ENCODE measurements at regions not wholly inside any gene's neighbourhood (a gene's known extent, or its start where the extent isn't known, plus 50 kb on each side); places are given as distances from the start of the nearest gene placed in this dataset.

DNA sequence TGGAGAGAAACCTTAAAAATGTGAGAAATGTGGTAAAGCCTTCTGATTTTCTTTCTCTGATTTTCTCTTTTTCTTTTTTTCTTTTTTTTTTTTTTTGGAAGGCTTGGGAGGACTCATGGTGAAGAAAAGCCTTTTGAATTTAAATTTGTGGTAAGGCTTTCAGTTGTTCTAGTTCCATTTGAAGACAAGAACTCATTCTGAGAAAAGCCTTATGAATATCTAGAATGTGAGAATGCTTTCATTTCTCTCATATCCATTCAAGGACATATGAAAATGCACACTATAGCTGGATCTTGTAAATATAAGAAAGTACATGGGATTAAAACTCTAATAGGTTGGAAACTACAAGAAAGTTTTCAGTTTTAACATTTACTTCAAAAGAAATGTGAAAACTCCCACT is 1045.2 kb upstream of the NRXN1 start:
- Histone ChIP-seq H3K9me3 (no peaks in the 10 kb centered on the region), H3K4me1 (no peaks in the 10 kb centered on the region), H3K4me3 (no peak overlapping the region), H3K27me3 (no peaks in the 10 kb centered on the region), H3K27ac (no peak overlapping the region), H3K36me3 (no peaks in the 10 kb centered on the region)
- no peak for ATAC-seq
- TF ChIP-seq EP300 (IDR thresholded peaks at IDR 0.05) (no peak), CTCF (IDR thresholded peaks at IDR 0.05) (no peak), POLR2AphosphoS5 (IDR thresholded peaks at IDR 0.05) (no peak), POLR2A (IDR thresholded peaks at IDR 0.05) (no peak)

- TF ChIP-seq CTCF (IDR thresholded peaks at IDR 0.05), result no peak
- TF ChIP-seq POLR2A (IDR thresholded peaks at IDR 0.05), result no peak
- no peak for TF ChIP-seq EP300 (IDR thresholded peaks at IDR 0.05)
- TF ChIP-seq POLR2AphosphoS5 (IDR thresholded peaks at IDR 0.05), result no peak
- Histone ChIP-seq H3K27me3 (no peaks in the 10 kb centered on the region), H3K4me3 (no peak overlapping the region), H3K27ac (no peak overlapping the region), H3K4me1 (no peaks in the 10 kb centered on the region), H3K36me3 (no peaks in the 10 kb centered on the region), H3K9me3 (no peaks in the 10 kb centered on the region)
- no peak for ATAC-seq
- WGBS, 2 donors (ENCODE audit: low coverage in 1 of 2), result 86 to 87% methylated on average over 4 of the region's 4 CpGs
These were observed 1042.3 kb upstream of the NRXN1 start for GRCh38 chr2:52074130-52074719.

DNA sequence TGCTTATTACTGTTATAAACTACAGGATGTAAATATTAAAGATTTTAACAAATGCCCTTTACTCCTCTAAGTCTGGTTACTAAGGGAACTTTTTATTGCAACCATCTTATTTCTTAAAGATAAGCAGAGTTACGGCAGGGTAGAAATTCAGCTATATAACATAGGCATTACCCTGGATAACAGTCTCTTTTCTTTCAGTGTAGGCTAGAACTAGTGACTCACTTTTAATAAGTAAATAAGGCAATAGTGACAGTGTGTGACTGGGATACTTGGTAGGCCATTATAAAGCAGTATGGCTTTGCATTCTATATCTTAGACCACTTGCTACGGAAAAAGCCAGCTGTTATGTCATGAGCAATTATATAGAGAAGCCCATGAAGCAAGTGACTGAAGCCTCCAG is 1041.0 kb upstream of the NRXN1 start:
- Histone ChIP-seq H3K9me3 (no peaks in the 10 kb centered on the region), H3K4me1 (no peaks in the 10 kb centered on the region), H3K27ac (no peak overlapping the region), H3K27me3 (no peaks in the 10 kb centered on the region), H3K36me3 (no peaks in the 10 kb centered on the region), H3K4me3 (no peak overlapping the region)
- WGBS, 2 donors (ENCODE audit: low coverage in 1 of 2), result 57 to 76% methylated on average over 2 of the region's 2 CpGs
- no peak for ATAC-seq
- no peak for TF ChIP-seq CTCF (IDR thresholded peaks at IDR 0.05)
- TF ChIP-seq POLR2AphosphoS5 (IDR thresholded peaks at IDR 0.05), result no peak
- TF ChIP-seq EP300 (IDR thresholded peaks at IDR 0.05), result no peak
- no peak for TF ChIP-seq POLR2A (IDR thresholded peaks at IDR 0.05)

DNA sequence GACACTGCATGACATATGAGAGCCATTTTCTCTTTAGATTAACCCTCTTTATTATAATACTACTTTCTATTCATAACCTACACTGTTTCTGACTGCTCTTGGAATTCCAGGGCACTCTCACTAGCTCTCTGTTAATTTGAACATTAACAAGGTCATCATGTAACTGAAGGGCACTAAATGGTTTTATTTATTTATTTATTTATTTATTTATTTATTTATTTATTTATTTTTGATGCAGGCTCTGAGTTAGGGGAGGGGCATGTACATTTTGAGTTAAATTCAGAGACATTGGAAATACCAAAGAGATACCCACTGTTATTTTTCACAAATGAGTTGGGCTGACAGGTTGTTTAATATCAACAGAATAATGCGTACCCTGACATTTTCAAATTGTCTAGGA is 1038.7 kb upstream of the NRXN1 start:
- 92 to 100% methylated on average over 1 of the region's 1 CpG for WGBS, 2 donors (ENCODE audit: low coverage in 1 of 2)
- TF ChIP-seq EP300 (IDR thresholded peaks at IDR 0.05), result no peak
- no peak for TF ChIP-seq POLR2AphosphoS5 (IDR thresholded peaks at IDR 0.05)
- TF ChIP-seq CTCF (IDR thresholded peaks at IDR 0.05), result no peak
- TF ChIP-seq POLR2A (IDR thresholded peaks at IDR 0.05), result no peak
- H3K4me1 ChIP-seq, result no peaks in the 10 kb centered on the region
- H3K4me3 ChIP-seq, result no peak overlapping the region
- H3K27me3 ChIP-seq, result no peaks in the 10 kb centered on the region
- no peaks in the 10 kb centered on the region for H3K36me3 ChIP-seq
- no peak for ATAC-seq
- no peak overlapping the region for H3K27ac ChIP-seq
- no peaks in the 10 kb centered on the region for H3K9me3 ChIP-seq

DNA sequence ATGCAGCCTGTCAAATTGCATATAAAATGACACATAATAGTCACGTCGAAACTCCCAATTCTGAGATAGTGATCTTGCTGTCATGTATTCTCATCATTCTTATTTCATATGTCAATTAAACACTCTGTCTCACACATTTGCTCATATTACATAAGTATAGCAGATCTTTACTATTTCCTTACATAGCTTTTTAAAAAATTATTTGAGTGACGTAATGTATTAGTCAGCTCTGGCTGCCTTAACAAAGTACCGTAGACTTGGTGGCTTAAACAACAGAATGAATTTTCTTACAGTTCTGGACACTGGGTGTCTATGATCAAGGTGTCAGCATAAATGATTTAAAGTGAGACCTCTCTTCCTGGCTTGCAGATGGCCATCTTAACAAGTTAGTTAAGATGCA is 1032.3 kb upstream of the NRXN1 start:
- no peak overlapping the region for H3K4me3 ChIP-seq
- H3K4me1 ChIP-seq, result no peaks in the 10 kb centered on the region
- H3K9me3 ChIP-seq, result no peaks in the 10 kb centered on the region
- 96% methylated on average over 4 of the region's 4 CpGs for WGBS, 2 donors (ENCODE audit: low coverage in 1 of 2)
- no peak for TF ChIP-seq POLR2A (IDR thresholded peaks at IDR 0.05)
- no peak for TF ChIP-seq EP300 (IDR thresholded peaks at IDR 0.05)
- no peak for TF ChIP-seq CTCF (IDR thresholded peaks at IDR 0.05)
- no peak for TF ChIP-seq POLR2AphosphoS5 (IDR thresholded peaks at IDR 0.05)
- H3K27me3 ChIP-seq, result no peaks in the 10 kb centered on the region
- ATAC-seq, result no peak
- no peak overlapping the region for H3K27ac ChIP-seq
- no peaks in the 10 kb centered on the region for H3K36me3 ChIP-seq
